Stomach (tissue), 4 donors: ENCODE measurements at regions not wholly inside any gene's neighbourhood (a gene's known extent, or its start where the extent isn't known, plus 50 kb on each side); places are given as distances from the start of the nearest gene placed in this dataset.

ENCODE experiments used
- CTCF ChIP-seq, 7 experiments: fragments of 450-650 bp in 4 of 7; fragments of 200-600 bp in 3 of 7; sonication (generic) in 3 of 7; IDR thresholded peaks; one replicate each; pipeline ENCODE4 v1.5.1; 2016 to 2019; ENCODE audit warnings: antibody characterized with exemption in 7 of 7, control low read depth in 2 of 7, mild to moderate bottlenecking in 1 of 7
- EP300 ChIP-seq: sonication (generic); formaldehyde crosslinking; IDR thresholded peaks from one replicate; pipeline ENCODE4 v1.6.1; 2017; ENCODE audit warnings: antibody characterized with exemption

GRCh38 chr2:5387406-5387805, 304.8 kb upstream of the SOX11 start:
- TF ChIP-seq CTCF (IDR thresholded peaks at IDR 0.05), result no peak
- no peak for TF ChIP-seq EP300
